IPS DF 19.7 (cell line): ENCODE measurements at regions not wholly inside any gene's neighbourhood (a gene's known extent, or its start where the extent isn't known, plus 50 kb on each side); places are given as distances from the start of the nearest gene placed in this dataset.
"Not testable (repeated sequence)": the region's sequence is repeated elsewhere in the genome, so short reads cannot be mapped to it uniquely, and the experiment has no call there.

Source experiments
- DNase-seq: peaks from one replicate; pipeline ENCODE4 v3.0.0-alpha.2; 2013; ENCODE audit warnings: low read depth, low spot score

DNA sequence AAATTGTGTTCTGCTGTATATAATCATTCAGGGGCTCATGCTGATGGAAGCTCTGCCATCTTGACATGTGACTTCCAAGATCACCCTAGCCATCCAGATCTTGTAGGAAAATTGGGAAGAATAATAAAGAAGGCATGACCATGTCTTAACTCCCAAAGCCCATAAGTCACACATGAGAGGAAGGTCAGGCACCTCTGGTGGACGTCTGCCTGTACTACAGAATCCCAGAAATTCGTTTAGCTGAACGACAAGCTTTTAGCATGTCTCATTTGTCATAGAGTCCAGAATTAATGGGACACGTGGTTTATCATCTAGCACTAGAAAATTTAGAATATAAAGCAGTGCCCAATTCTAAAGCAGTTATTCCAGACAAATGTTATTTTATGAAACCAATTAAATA lies 212.7 kb downstream of the CENPC start:
- DNase-seq, result peak; percentile 12

GRCh38 chr4:67328393-67328792 lies 216.9 kb downstream of the CENPC start:
- no peak for DNase-seq

GRCh38 chr4:67328018-67328278 lies 217.4 kb downstream of the CENPC start:
- DNase-seq, result no peak

DNA sequence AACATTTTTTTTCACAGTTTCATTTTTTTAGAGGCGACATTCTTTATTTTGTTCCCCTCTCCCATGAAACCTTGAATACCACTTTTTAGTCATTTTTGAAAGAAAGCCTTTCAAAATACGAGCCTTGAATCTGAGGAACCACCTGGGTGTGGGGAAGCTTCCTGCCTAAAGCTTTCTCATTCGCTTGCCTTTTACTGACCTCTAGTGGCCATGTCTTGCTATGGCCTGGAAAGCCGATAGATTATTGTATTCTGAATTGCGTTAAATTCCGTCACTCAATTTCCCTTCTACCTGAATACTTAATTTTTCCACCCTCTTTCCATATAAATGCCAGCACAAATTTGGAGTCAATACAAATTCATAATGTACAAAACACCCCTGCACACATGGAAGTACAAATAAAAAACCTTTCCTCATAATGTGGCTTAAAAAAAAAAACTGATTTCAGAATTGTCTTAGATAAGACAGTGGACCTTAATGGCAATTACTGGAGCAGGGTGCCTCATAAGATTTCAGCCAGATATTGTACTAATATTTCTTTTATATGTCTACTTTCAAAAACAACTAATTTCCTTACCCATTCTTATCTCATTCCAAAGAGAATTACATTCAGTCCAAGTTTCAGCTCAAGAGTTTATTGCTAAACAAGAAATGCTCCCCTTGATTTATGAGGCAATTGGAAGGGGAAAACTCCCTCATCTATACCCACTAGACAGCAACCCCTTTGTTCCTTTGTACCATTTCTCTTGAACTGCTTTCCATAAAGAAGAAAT lies 217.9 kb downstream of the CENPC start:
- DNase-seq, result peak; percentile 9

DNA sequence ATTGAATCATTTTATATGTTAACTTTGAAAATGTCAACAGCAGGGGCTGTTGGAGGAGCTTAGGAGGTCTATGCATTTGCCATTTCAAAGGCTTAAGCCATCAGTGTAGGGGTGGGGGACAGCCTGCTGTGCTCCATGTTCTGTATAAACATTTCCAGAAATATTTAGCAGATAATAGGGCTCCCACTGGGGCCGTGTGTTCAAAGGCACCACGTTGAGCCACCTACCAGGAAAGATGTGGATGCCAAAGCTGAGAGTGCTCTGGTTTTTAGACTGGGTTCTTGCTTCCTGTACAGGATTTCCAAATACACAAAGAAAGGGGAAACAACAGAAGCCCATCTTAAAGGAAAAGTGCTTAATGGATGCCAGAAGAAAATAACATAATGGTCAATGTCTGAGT lies 219.5 kb downstream of the CENPC start:
- DNase-seq, result no peak

DNA sequence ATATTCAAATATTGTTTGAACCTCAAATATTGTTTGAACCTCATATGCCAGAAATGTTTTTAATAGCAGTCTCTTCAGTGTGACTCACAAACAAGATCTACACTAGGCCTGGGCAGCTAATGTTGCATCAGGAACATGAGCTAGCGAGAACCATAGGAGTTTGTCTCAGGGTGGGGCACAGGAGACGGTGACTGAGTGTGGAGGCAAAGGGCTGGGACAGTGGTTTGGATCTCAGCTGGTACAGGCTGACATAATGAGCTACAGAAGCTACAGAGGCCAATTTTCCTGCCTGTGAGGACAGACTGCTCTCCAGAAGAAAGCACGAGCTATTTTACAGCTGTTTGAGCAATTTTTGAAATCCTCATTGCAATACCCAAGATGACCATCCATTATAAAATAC lies 224.7 kb downstream of the CENPC start:
- DNase-seq, result no peak

DNA sequence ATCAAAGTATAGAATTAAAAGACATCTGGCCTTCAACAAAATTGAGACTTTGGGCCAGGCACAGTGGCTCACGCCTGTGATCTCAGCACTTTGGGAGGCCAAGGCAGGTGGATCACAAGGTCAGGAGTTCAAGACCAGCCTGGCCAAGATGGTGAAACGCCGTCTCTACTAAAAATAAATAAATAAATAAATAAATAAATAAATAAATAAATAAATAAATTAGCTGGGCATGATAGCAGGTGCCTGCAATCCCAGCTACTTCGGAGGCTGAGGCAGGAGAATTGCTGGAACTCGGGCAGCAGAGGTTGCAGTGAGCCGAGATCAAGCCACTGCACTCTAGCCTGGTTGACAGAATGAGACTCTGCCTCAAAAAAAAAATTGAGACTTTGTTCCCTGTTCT lies 225.7 kb downstream of the CENPC start:
- DNase-seq, result not testable (repeated sequence)

GRCh38 chr4:67300497-67301185 lies 244.7 kb downstream of the CENPC start:
- DNase-seq, result not testable (repeated sequence)

- DNase-seq, result no peak
Observed at GRCh38 chr4:67292636-67293035, 252.7 kb downstream of the CENPC start.

GRCh38 chr4:67292045-67292444 lies 253.3 kb downstream of the CENPC start:
- no peak for DNase-seq

- DNase-seq, result no peak
Observed at GRCh38 chr4:67291644-67292043, 253.7 kb downstream of the CENPC start.

GRCh38 chr4:67288964-67289363 lies 256.3 kb downstream of the CENPC start:
- no peak for DNase-seq

DNA sequence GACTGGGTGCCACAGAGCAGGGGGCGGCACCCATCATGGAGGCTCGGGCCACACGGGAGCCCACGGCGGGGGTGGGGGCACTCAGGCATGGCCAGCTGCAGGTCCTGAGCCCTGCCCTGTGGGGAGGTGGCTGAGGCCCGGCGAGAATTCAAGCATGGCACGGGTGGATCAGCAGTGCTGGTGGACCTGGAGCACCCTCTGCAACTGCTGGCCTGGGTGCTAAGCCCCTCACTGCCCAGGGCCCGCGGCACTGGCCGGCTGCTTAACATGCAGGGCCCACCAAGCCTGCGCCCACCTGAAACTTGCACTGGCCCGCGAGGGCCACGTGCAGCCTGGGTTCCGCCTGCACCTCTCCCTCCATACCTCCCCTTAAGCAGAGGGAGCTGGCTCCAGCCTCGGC lies 258.6 kb downstream of the CENPC start:
- DNase-seq, result no peak

- DNase-seq, result no peak
Observed at GRCh38 chr4:67282749-67283148, 262.6 kb downstream of the CENPC start.

DNA sequence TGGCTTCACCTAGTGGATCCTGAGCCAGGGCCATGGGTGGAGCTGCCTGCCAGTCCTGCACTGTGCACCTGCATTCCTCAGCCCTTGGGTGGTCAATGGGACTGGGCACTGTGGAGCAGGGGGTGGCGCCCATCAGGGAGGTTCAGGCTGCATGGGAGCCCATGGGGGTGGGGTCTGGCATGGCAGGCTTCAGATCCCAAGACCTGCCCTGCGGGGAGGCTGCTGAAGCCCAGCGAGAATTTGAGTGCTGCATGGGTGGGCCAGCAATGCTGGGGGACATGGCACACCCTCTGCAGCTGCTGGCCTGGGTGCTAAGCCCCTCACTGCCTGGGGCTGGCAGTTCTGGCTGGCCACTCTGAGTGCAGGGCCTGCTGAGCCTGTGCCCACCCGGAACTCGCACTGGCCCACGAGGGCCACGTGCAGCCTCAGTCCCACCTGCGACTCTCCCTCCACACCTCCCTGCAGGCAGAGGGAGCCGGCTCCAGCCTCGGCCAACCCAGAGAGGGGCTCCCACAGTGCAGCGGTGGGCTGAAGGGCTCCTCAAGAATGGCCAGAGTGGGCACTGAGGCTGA lies 270.0 kb downstream of the CENPC start:
- no peak for DNase-seq

DNA sequence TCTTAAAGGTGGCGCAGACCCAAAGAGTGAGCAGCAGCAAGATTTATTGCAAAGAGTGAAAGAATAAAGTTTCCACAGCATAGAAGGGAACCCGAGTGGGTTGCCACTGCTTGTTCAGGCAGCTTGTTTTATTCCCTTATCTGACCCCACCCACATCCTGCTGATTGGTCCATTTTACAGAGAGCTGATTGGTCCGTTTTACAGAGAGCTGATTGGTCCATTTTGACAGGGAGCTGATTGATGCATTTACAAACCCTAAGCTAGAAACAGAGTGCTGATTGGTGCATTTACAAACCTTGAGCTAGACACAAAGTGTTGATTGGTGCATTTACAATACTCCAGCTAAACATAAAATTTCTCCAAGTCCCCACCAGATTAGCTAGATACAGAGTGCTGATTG lies 270.6 kb downstream of the CENPC start:
- not testable (repeated sequence) for DNase-seq

DNA sequence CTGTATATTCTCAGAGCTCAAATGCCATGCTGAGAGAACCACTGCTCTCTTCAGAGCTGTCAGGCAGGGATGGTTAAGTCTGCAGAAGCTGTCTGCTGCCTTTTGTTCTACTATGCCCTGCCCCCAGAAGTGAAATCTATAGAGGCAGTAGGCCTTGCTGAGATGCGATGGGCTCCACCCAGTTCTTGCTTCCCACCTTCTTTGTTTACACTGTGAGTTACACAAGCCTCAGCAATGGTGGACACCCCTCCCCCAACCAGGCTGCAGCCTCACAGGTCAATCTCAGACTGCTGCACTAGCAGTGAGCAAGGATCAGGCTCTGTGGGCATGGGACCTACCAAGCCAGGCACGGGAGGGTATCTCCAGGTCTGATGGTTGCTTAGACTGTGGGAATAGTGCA lies 271.6 kb downstream of the CENPC start:
- no peak for DNase-seq

DNA sequence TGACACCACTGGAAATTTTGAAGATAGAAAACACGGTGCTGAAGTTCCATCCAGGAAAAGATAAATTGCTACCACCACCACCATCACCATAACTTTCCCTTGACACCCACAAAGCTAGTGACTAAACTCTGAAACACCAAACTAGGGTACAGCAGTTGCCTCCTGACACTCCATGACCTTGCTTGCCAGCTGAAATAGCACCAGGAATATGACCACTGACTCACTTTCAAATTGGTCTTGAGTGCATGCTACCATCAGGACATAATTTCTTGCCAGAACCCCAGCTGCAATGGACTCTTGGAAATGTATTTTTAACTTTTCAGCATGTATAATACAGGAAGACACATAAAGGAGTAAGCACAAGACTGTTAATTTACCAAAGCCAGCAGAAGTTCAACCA lies 283.3 kb downstream of the CENPC start:
- DNase-seq, result no peak

DNA sequence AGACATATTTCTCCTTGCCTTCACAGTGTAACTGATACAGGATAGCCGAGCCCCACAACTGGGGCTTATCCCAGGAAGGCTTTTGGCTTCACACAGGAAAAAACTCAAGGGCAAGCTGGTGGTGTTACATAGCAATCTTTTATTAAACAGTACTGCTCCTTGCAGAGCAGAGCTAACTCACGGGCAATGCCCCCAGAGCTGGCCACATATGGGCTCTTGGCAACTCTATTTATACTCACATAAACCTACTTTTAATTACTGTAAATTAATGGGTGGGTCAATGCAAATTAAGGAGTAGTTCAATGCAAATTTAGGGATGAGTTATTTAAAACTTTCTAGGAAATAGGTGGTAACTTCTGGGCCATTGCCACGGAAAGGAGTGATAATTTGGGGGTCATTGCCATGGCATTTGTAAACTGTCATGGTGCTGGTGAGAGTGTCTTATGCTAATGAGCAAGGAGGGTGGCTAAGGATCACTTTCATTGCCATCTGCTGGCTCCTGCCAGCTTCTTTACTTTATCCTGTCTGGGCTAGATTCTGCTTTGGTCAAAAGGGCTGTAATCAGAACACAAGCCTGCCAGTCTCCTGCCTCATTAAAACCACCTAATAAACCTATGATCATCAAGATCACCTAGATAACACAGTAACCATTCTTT lies 288.8 kb downstream of the CENPC start:
- DNase-seq, result no peak

DNA sequence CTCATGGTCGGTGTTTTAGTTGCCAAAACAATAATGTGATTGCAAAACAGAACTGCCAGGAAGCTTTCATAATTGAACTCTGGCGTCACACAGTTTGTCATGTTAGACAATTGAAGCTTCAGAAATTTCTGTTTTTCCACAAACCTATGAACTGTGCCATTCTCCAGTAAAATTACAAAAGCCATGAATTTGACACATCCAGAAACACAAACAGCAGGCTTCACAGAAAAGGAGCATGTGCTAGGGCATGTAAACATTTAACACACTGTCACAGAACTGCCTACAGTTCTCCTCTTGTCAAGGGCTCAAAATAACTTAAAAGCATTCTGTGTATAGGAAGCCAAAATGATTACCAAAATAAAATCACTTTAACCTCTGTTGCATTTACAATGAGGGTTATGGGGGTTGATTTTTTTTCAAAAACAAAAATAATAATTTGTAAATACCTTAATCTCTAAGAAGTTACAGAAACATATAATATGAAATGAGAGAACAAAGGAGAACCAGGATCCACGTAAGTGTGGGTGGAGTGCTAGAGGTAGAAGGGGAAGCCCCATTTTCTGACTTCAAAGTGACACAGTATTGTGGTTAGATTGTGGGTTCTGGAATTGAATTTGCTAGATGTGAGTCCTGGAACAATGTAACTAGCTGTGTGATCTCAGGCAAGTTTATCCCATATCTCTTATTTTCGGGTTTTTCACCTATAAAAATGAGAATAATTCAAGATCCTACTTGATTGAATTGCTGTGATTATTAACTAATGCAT lies 295.0 kb downstream of the CENPC start:
- no peak for DNase-seq

DNA sequence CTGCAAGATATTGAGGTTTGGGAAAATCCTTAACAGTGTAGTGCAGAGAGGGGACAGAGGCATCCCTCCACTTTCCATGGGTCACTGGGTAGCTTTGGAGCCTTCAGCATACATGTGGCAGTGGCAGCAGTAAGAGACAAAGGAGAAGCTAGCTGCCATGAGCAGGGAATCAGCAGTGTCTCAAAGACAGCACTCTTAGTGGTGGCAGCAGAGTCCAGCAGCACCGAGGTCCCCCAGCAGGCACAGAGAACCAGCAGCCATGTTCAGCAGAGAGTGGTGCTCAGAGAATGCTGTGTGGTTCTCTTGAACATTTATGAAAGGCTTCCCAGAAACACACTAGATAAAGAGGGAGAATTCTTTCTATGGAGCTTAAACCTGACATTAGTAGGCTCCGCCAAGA lies 308.5 kb downstream of the CENPC start:
- DNase-seq, result no peak

DNA sequence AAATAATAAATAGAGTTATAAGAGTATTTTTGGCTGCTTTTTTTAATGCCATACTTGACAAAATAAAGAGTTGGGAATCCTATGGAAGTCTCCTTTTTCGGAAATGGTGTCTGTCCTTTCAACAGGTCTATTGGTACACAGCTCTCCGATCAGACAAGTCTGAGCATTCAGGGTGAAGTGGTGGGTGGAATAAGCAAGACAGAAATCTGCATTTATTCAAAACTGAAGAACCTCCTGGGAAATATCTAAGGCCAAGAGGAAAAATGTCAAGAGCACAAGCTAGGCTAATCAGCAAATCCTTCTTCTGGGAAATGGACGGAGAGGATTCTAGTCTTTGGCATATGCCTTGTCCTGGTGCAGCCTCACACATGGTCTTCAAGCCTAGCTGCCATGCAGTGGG lies 309.0 kb downstream of the CENPC start:
- DNase-seq, result no peak
